Stomach (tissue), 8 donors: ENCODE measurements at regions not wholly inside any gene's neighbourhood (a gene's known extent, or its start where the extent isn't known, plus 50 kb on each side); places are given as distances from the start of the nearest gene placed in this dataset.

ENCODE experiments used
- DNase-seq, 2 donors: peaks; one replicate each; pipeline versions ENCODE4 v3.0.0 to v3.0.0-alpha.2; 2013 to 2019
- H3K27ac ChIP-seq, 5 donors: fragments of 200-600 bp in 4 of 5; sonication (generic) in 4 of 5; one replicate each; pipeline ENCODE4 v1.5.1; 2013 to 2019; ENCODE audit warnings: mild to moderate bottlenecking in 1 of 5, moderate library complexity in 1 of 5
- H3K27me3 ChIP-seq, 3 donors: fragments of 200-600 bp; sonication (generic); one replicate each; pipeline ENCODE4 v1.5.1; 2017 to 2019; ENCODE audit warnings: mixed run types in 1 of 3
- H3K36me3 ChIP-seq, 4 donors: fragments of 200-600 bp; sonication (generic); 1 replicate in 3 of 4; 2 replicates in 1 of 4; pipeline ENCODE4 v1.5.1; 2016 to 2019
- H3K4me1 ChIP-seq, 4 donors: fragments of 200-600 bp; sonication (generic); one replicate each; pipeline ENCODE4 v1.5.1; 2016 to 2019
- H3K4me3 ChIP-seq, 4 donors: fragments of 200-600 bp; sonication (generic) in 3 of 4; one replicate each; pipeline ENCODE4 v1.5.1; 2016 to 2019; ENCODE audit warnings: mild to moderate bottlenecking in 1 of 4
- H3K9me3 ChIP-seq, 4 donors: fragments of 200-600 bp; sonication (generic); one replicate each; pipeline ENCODE4 v1.5.1; 2016 to 2019
- CTCF ChIP-seq, 7 experiments: fragments of 450-650 bp in 4 of 7; fragments of 200-600 bp in 3 of 7; sonication (generic) in 3 of 7; IDR thresholded peaks; one replicate each; pipeline ENCODE4 v1.5.1; 2016 to 2019; ENCODE audit warnings: antibody characterized with exemption in 7 of 7, control low read depth in 2 of 7, mild to moderate bottlenecking in 1 of 7
- EP300 ChIP-seq: sonication (generic); formaldehyde crosslinking; IDR thresholded peaks from one replicate; pipeline ENCODE4 v1.6.1; 2017; ENCODE audit warnings: antibody characterized with exemption
- POLR2A ChIP-seq, 4 donors: fragments of 450-650 bp; IDR thresholded peaks; one replicate each; pipeline ENCODE4 v1.6.1; 2016; ENCODE audit warnings: antibody characterized with exemption in 4 of 4, control low read depth in 2 of 4, mild to moderate bottlenecking in 1 of 4, moderate library complexity in 1 of 4
- POLR2AphosphoS5 ChIP-seq, 3 donors: sonication (generic); formaldehyde crosslinking; IDR thresholded peaks; one replicate each; pipeline ENCODE4 v1.6.1; 2016; ENCODE audit warnings: antibody characterized with exemption in 3 of 3
- WGBS, 5 donors: extraction: QIAGEN DNeasy Blood & Tissue Kit in 3 of 5; methylation state at CpG; one replicate each; pipeline versions ENCODE4 v1.1.5 to v1.1.7; 2013 to 2018; 5-methylcytosine and 5-hydroxymethylcytosine counted together
- intact Hi-C: fragments of 100-400 bp; cut with DNase I; formaldehyde crosslinking; loops from one replicate; pipeline ENCODE4 v1.15.1; 2023; ENCODE audit warnings: low total_unique reads
- donor health status: healthy with polysubstance abuse.
- donor health status: Bipolar disorder and iron deficiency.
- donor health status: healthy.

- H3K27me3 ChIP-seq, result no peaks in the 10 kb centered on the region
- no peaks in the 10 kb centered on the region for H3K36me3 ChIP-seq
- no peaks in the 10 kb centered on the region for H3K4me1 ChIP-seq
- intact Hi-C loops, result no loop called here
- H3K4me3 ChIP-seq, result no peak overlapping the region
- H3K9me3 ChIP-seq, result no peaks in the 10 kb centered on the region
- DNase-seq, result no peak
- H3K27ac ChIP-seq, result no peak overlapping the region
- TF ChIP-seq POLR2AphosphoS5 (IDR thresholded peaks at IDR 0.05), result no peak
Measured at GRCh38 chr7:84363741-84364140, 169.2 kb upstream of the SEMA3A start.

- no peaks in the 10 kb centered on the region for H3K4me1 ChIP-seq
- intact Hi-C loops, result no loop called here
- H3K9me3 ChIP-seq, result no peaks in the 10 kb centered on the region
- no peak for DNase-seq
- TF ChIP-seq POLR2AphosphoS5 (IDR thresholded peaks at IDR 0.05) (no peak), EP300 (no peak), CTCF (IDR thresholded peaks at IDR 0.05) (no peak), POLR2A (IDR thresholded peaks at IDR 0.05) (no peak)
- H3K36me3 ChIP-seq, result no peaks in the 10 kb centered on the region
- no peak overlapping the region for H3K4me3 ChIP-seq
- whole genome bisulfite sequencing, 5 donors, result 86 to 97% (median 88%) methylated on average over 1 of the region's 1 CpG
- H3K27me3 ChIP-seq, result no peaks in the 10 kb centered on the region
- no peak overlapping the region for H3K27ac ChIP-seq
Measured at GRCh38 chr7:84362828-84363227, 168.2 kb upstream of the SEMA3A start.

GRCh38 chr7:84362360-84362759 is 167.8 kb upstream of the SEMA3A start:
- Histone ChIP-seq H3K4me3 (no peak overlapping the region), H3K9me3 (no peaks in the 10 kb centered on the region), H3K36me3 (no peaks in the 10 kb centered on the region), H3K4me1 (no peaks in the 10 kb centered on the region), H3K27ac (no peak overlapping the region), H3K27me3 (no peaks in the 10 kb centered on the region)
- WGBS, 5 donors, result 85 to 93% (median 92%) methylated on average over 3 of the region's 3 CpGs
- TF ChIP-seq POLR2AphosphoS5 (IDR thresholded peaks at IDR 0.05), result no peak
- TF ChIP-seq EP300, result no peak
- no peak for TF ChIP-seq POLR2A (IDR thresholded peaks at IDR 0.05)
- DNase-seq, result no peak
- intact Hi-C loops, result no loop called here

GRCh38 chr7:84354866-84355265 is 160.3 kb upstream of the SEMA3A start:
- no peak overlapping the region for H3K4me3 ChIP-seq
- H3K9me3 ChIP-seq, result no peaks in the 10 kb centered on the region
- WGBS, 5 donors, result 80 to 88% (median 84%) methylated on average over 1 of the region's 1 CpG
- H3K4me1 ChIP-seq, result no peaks in the 10 kb centered on the region
- no peak for DNase-seq
- H3K36me3 ChIP-seq, result no peaks in the 10 kb centered on the region
- H3K27ac ChIP-seq, result no peak overlapping the region
- H3K27me3 ChIP-seq, result no peaks in the 10 kb centered on the region
- TF ChIP-seq POLR2AphosphoS5 (IDR thresholded peaks at IDR 0.05), result no peak
- no peak for TF ChIP-seq CTCF (IDR thresholded peaks at IDR 0.05)
- TF ChIP-seq EP300, result no peak
- TF ChIP-seq POLR2A (IDR thresholded peaks at IDR 0.05), result no peak
- intact Hi-C loops, result no loop called here

GRCh38 chr7:84354030-84354429 is 159.4 kb upstream of the SEMA3A start:
- H3K4me3 ChIP-seq, result no peak overlapping the region
- intact Hi-C loops, result no loop called here

More at GRCh38 chr7:84354030-84354429, 159.4 kb upstream of the SEMA3A start:
- no peaks in the 10 kb centered on the region for H3K9me3 ChIP-seq
- no peaks in the 10 kb centered on the region for H3K36me3 ChIP-seq
- no peak for DNase-seq
- no peaks in the 10 kb centered on the region for H3K4me1 ChIP-seq
- no peak overlapping the region for H3K27ac ChIP-seq
- TF ChIP-seq CTCF (IDR thresholded peaks at IDR 0.05) (no peak), POLR2AphosphoS5 (IDR thresholded peaks at IDR 0.05) (no peak), EP300 (no peak), POLR2A (IDR thresholded peaks at IDR 0.05) (no peak)
- no peaks in the 10 kb centered on the region for H3K27me3 ChIP-seq
